ENCODE measurements at regions not wholly inside any gene's neighbourhood (a gene's known extent, or its start where the extent isn't known, plus 50 kb on each side); places are given as distances from the start of the nearest gene placed in this dataset.

- Histone ChIP-seq H3K4me1 (replicated peaks in 1 of 4; ENCODE audit: control insufficient read depth in 3 of 4, insufficient read depth in 4 of 4, low read length in 3 of 4) (no peaks in the 10 kb centered on the region), H2AK5ac (ENCODE audit: low read depth, low read length) (no peak overlapping the region), H3K4me2 (ENCODE audit: insufficient read depth in 1 of 2, low read depth in 2 of 2, low read length in 2 of 2) (no peak overlapping the region), H3K4ac (replicated peaks; ENCODE audit: insufficient read length, low read depth, low read length) (no peak overlapping the region), H4K20me1 (replicated peaks in 1 of 2; ENCODE audit: control insufficient read depth in 1 of 2, insufficient read depth in 2 of 2, low read length in 2 of 2) (no peaks in the 10 kb centered on the region), H2BK12ac (ENCODE audit: low read depth, low read length) (no peak overlapping the region), H3K27ac (ENCODE audit: low read depth, low read length) (no peak overlapping the region), H2BK120ac (replicated peaks; ENCODE audit: low read depth, low read length) (no peak overlapping the region), H3K9ac (replicated peaks in 1 of 4; ENCODE audit: extremely low read depth in 1 of 4, low read depth in 3 of 4, low read length in 3 of 4) (no peak overlapping the region), H3K36me3 (ENCODE audit: control insufficient read depth in 2 of 4, insufficient read depth in 4 of 4, low read length in 3 of 4) (no peaks in the 10 kb centered on the region), H3K4me3 (ENCODE audit: extremely low read depth in 1 of 4, insufficient read depth in 2 of 4, low read depth in 3 of 4, low read length in 4 of 4) (no peak overlapping the region), H2AFZ (ENCODE audit: low read length) (no peak overlapping the region), H4K5ac (ENCODE audit: insufficient read length, low read depth, low read length) (no peak overlapping the region), H4K91ac (replicated peaks; ENCODE audit: insufficient read length, low read length) (no peak overlapping the region), H3K56ac (replicated peaks; ENCODE audit: insufficient read length, low read depth, low read length) (no peak overlapping the region), H4K8ac (ENCODE audit: extremely low read depth, insufficient read depth, low read length) (no peak overlapping the region), H2BK20ac (ENCODE audit: low read length) (no peak overlapping the region), H3K79me2 (ENCODE audit: control insufficient read depth in 1 of 2, insufficient read depth in 2 of 2, low read length in 2 of 2) (no peaks in the 10 kb centered on the region), H3K18ac (ENCODE audit: extremely low read depth, low read length) (no peak overlapping the region), H3K23me2 (ENCODE audit: low read depth, low read length) (no peaks in the 10 kb centered on the region), H3K14ac (ENCODE audit: insufficient read length) (no peak overlapping the region), H3K79me1 (ENCODE audit: low read depth, low read length) (no peaks in the 10 kb centered on the region), H2BK5ac (ENCODE audit: low read depth, low read length) (no peak overlapping the region), H3K9me3 (ENCODE audit: insufficient read depth in 2 of 2, low read depth in 1 of 2, low read length in 1 of 2) (no peaks in the 10 kb centered on the region), H2BK15ac (ENCODE audit: low read length) (no peak overlapping the region), H3K27me3 (replicated peaks in 1 of 4; ENCODE audit: control insufficient read depth in 3 of 4, extremely low read depth in 1 of 4, insufficient read depth in 3 of 4, low read length in 3 of 4) (no peaks in the 10 kb centered on the region), H3K23ac (ENCODE audit: insufficient read length) (no peak overlapping the region)
- FAIRE-seq (no peak), DNase-seq (ENCODE audit: low read depth in 1 of 2, low spot score in 2 of 2) (no peak)
- ChIA-PET POLR2A (ENCODE audit: partially characterized antibody) (no interaction called here), CTCF (ENCODE audit: partially characterized antibody) (interaction anchor here (0.5 kb wide), 1 partner anchor 698 kb away, joined by 3 read pairs; no protein-coding TSS in a partner anchor)
- WGBS, 2 experiments (ENCODE audit: extremely low coverage in 1 of 2, insufficient coverage in 1 of 2, insufficient read length in 1 of 2, insufficient replicate concordance in 2 of 2, low coverage in 1 of 2, low lambda C conversion rate in 2 of 2, missing lambda C conversion rate in 1 of 2): 86% methylated on average over 2 of the region's 2 CpGs; no CpG with 5 or more reads in 1 of the 2 experiments
- TF ChIP-seq, protein P1, sequence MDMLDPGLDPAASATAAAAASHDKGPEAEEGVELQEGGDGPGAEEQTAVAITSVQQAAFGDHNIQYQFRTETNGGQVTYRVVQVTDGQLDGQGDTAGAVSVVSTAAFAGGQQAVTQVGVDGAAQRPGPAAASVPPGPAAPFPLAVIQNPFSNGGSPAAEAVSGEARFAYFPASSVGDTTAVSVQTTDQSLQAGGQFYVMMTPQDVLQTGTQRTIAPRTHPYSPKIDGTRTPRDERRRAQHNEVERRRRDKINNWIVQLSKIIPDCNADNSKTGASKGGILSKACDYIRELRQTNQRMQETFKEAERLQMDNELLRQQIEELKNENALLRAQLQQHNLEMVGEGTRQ (IDR thresholded peaks at IDR 0.05; ENCODE audit: low read length): no peak
Observed at GRCh38 chr6:66153247-66153646, 446.2 kb upstream of the EYS start.

Data from H1 (cell line).